Transverse colon (tissue), 4 donors: ENCODE measurements at regions not wholly inside any gene's neighbourhood (a gene's known extent, or its start where the extent isn't known, plus 50 kb on each side); places are given as distances from the start of the nearest gene placed in this dataset.

Experiments used
- DNase-seq: peaks from one replicate; pipeline ENCODE4 v3.0.0-alpha.2; 2019
- H3K27ac ChIP-seq, 4 donors: fragments of 200-600 bp; sonication (generic); 2 replicates each; pipeline ENCODE4 v1.5.1; 2016 to 2018; ENCODE audit warnings: inconsistent platforms in 4 of 4
- H3K27me3 ChIP-seq: fragments of 200-600 bp; sonication (generic); 2 replicates; pipeline ENCODE4 v1.5.1; 2017; ENCODE audit warnings: inconsistent platforms
- H3K36me3 ChIP-seq, 4 donors: fragments of 200-600 bp; sonication (generic); 2 replicates each; pipeline ENCODE4 v1.5.1; 2017 to 2019; ENCODE audit warnings: inconsistent platforms in 4 of 4
- H3K4me1 ChIP-seq, 4 donors: fragments of 200-600 bp; sonication (generic); 2 replicates each; pipeline ENCODE4 v1.5.1; 2017 to 2020; ENCODE audit warnings: inconsistent platforms in 4 of 4
- H3K4me3 ChIP-seq, 4 donors: fragments of 200-600 bp; sonication (generic); 1 replicate in 1 of 4; 2 replicates in 3 of 4; pipeline versions ENCODE4 v1.5.1 to v1.6.1; 2017 to 2019; ENCODE audit warnings: inconsistent platforms in 4 of 4
- H3K9me3 ChIP-seq, 2 donors: fragments of 200-600 bp; sonication (generic); 2 replicates each; pipeline ENCODE4 v1.5.1; 2017 to 2019; ENCODE audit warnings: inconsistent platforms in 2 of 2
- EP300 ChIP-seq: sonication (generic); formaldehyde crosslinking; IDR thresholded peaks from one replicate; pipeline ENCODE4 v1.6.1; 2017; ENCODE audit warnings: antibody characterized with exemption, low read depth
- POLR2A ChIP-seq: fragments of 450-650 bp; IDR thresholded peaks from one replicate; pipeline ENCODE4 v1.6.1; 2016; ENCODE audit warnings: antibody characterized with exemption, mild to moderate bottlenecking, moderate library complexity
- POLR2AphosphoS5 ChIP-seq, 3 donors: sonication (generic); formaldehyde crosslinking; IDR thresholded peaks; one replicate each; pipeline ENCODE4 v1.6.1; 2016; ENCODE audit warnings: antibody characterized with exemption in 3 of 3
- WGBS, 2 donors: methylation state at CpG; one replicate each; pipeline ENCODE4 v1.1.5; 2018; ENCODE audit warnings: low coverage in 1 of 2; 5-methylcytosine and 5-hydroxymethylcytosine counted together
- in situ Hi-C, 4 donors: fragments of 200-750 bp; cut with MboI; loops; one replicate each; pipeline versions ENCODE4 v1.15.0 to v1.15.1; 2017; ENCODE audit warnings: low sequenced_read_pairs in 3 of 4, low pct_ligation_motif_present in 1 of 4, low pct_unique_long_range_greater_than_20kb in 1 of 4
- intact Hi-C: fragments of 100-400 bp; cut with DNase I; formaldehyde crosslinking; loops from one replicate; pipeline ENCODE4 v1.15.1; 2023; ENCODE audit warnings: low total_unique reads
- TF ChIP-seq, protein P1 (sequence below), 5 experiments: fragments of 200-600 bp in 3 of 5; fragments of 450-650 bp in 2 of 5; sonication (generic) in 3 of 5; IDR thresholded peaks; 1 replicate in 2 of 5; 2 replicates in 3 of 5; pipeline ENCODE4 v1.5.1; 2016 to 2017; ENCODE audit warnings: antibody characterized with exemption in 5 of 5, inconsistent platforms in 3 of 5, mild to moderate bottlenecking in 2 of 5, moderate library complexity in 1 of 5

DNA sequence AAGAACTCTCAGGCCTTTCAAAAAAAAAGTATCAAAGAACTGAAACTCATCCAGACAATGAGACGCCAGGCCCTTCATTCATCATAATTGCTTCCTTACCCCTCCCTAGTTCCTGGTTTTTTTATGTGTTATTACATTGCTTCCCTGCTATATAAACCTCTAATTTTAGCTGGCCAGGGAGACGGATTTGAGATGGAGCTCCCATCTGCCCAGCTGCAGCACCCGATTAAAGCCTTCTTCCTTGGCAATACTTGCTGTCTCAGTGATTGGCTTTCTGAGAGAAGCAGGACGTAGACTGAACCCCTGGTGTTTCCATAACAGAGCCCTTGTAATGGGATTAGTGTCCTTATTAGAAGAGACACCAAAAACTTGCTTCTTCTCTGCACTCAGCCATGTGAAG is 62.4 kb downstream of the BARX1 start:
- no peaks in the 10 kb centered on the region for H3K36me3 ChIP-seq
- H3K4me1 ChIP-seq, result no peaks in the 10 kb centered on the region
- TF ChIP-seq EP300, result no peak
- TF ChIP-seq POLR2A, result no peak
- TF ChIP-seq, protein P1, sequence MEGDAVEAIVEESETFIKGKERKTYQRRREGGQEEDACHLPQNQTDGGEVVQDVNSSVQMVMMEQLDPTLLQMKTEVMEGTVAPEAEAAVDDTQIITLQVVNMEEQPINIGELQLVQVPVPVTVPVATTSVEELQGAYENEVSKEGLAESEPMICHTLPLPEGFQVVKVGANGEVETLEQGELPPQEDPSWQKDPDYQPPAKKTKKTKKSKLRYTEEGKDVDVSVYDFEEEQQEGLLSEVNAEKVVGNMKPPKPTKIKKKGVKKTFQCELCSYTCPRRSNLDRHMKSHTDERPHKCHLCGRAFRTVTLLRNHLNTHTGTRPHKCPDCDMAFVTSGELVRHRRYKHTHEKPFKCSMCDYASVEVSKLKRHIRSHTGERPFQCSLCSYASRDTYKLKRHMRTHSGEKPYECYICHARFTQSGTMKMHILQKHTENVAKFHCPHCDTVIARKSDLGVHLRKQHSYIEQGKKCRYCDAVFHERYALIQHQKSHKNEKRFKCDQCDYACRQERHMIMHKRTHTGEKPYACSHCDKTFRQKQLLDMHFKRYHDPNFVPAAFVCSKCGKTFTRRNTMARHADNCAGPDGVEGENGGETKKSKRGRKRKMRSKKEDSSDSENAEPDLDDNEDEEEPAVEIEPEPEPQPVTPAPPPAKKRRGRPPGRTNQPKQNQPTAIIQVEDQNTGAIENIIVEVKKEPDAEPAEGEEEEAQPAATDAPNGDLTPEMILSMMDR (IDR thresholded peaks at IDR 0.05), result no peak
- TF ChIP-seq POLR2AphosphoS5 (IDR thresholded peaks at IDR 0.05), result no peak
- intact Hi-C loops, result no loop called here
- WGBS, 2 donors, result 77 to 83% methylated on average over 2 to 4 of the region's 4 CpGs
- no peak overlapping the region for H3K27ac ChIP-seq
- H3K27me3 ChIP-seq, result no peaks in the 10 kb centered on the region
- in situ Hi-C loops, result no loop called here
- no peak overlapping the region for H3K4me3 ChIP-seq
- H3K9me3 ChIP-seq, result peaks cover 0 to 11% of the 10 kb centered on the region in 2 donors
- no peak for DNase-seq

DNA sequence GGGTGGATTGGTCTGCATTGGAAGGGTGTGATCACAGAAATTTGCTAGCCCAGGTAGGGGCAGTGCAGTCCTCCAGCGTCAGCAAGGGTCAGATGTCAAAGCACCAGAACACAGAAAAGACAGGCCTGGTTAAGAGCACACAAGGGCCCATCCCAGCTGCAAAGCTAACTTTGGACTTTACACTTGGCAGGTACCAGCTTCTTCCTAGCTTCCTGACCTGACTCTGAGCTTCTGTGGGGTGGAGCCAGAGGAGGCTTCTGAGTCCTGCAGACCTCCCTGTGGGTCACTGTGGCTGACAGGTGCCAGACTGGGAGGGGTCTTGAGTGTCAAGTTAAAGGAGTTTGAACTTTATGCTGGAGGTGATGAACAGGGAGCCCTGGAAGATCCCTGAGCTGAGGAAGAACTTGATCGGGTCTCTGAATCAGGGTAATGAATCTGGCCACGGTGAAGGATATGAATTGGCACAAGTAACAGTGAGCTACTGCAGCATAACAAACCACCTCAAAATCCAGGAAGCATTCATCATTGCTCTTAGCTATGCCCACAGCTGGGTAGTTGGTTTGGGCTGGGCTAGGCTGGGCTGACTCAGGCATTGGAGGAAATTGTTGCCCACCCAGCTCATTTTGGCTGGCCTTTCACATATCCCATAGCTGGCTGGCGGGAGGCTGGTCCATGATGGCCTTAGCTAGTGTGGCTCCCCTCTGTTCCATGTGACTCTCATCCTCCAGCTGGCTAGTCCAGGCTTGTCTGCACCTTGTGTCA is 63.4 kb downstream of the BARX1 start:
- 88 to 94% methylated on average over 3 to 4 of the region's 4 CpGs for WGBS, 2 donors

DNA sequence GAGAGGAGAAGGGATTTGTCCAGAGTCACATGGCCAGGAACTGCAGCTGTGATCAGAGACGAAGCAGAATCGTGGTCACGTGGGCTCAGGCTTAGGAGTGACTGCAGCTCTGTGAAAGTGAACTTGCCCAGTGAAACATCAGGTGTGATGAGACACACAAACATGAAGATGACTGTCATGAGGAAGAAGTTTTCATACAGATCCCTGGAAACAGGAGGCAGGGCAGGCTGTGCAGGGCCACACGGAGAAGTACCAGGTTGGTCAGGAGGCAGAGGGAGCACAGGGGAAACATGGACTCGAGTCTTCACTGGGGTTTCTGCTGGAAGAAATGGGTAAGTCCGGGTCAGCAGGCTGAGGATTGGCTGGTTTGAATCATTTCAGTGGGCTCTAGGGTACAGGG is 64.1 kb downstream of the BARX1 start:
- peaks cover 0 to 11% of the 10 kb centered on the region in 2 donors for H3K9me3 ChIP-seq
- TF ChIP-seq, protein P1 (IDR thresholded peaks at IDR 0.05), result no peak
- TF ChIP-seq EP300 (no peak), POLR2AphosphoS5 (IDR thresholded peaks at IDR 0.05) (no peak), POLR2A (no peak)
- in situ Hi-C loops (no loop called here), intact Hi-C loops (no loop called here)
- no peaks in the 10 kb centered on the region for H3K36me3 ChIP-seq
- H3K4me1 ChIP-seq, result no peaks in the 10 kb centered on the region
- H3K27me3 ChIP-seq, result no peaks in the 10 kb centered on the region
- WGBS, 2 donors, result 77 to 86% methylated on average over 6 of the region's 6 CpGs
- no peak for DNase-seq
- H3K27ac ChIP-seq, result no peak overlapping the region
- no peak overlapping the region for H3K4me3 ChIP-seq

More for the DNA sequence above, 63.4 kb downstream of the BARX1 start:
- H3K4me3 ChIP-seq, result no peak overlapping the region
- no peaks in the 10 kb centered on the region for H3K4me1 ChIP-seq
- H3K9me3 ChIP-seq, result peaks cover 0 to 11% of the 10 kb centered on the region in 2 donors
- DNase-seq, result peak; percentile 4
- in situ Hi-C loops (no loop called here), intact Hi-C loops (no loop called here)
- TF ChIP-seq EP300 (no peak), POLR2A (no peak), POLR2AphosphoS5 (IDR thresholded peaks at IDR 0.05) (no peak)
- TF ChIP-seq, protein P1 (IDR thresholded peaks at IDR 0.05), result no peak
- H3K27me3 ChIP-seq, result no peaks in the 10 kb centered on the region
- H3K36me3 ChIP-seq, result no peaks in the 10 kb centered on the region
- no peak overlapping the region for H3K27ac ChIP-seq

DNA sequence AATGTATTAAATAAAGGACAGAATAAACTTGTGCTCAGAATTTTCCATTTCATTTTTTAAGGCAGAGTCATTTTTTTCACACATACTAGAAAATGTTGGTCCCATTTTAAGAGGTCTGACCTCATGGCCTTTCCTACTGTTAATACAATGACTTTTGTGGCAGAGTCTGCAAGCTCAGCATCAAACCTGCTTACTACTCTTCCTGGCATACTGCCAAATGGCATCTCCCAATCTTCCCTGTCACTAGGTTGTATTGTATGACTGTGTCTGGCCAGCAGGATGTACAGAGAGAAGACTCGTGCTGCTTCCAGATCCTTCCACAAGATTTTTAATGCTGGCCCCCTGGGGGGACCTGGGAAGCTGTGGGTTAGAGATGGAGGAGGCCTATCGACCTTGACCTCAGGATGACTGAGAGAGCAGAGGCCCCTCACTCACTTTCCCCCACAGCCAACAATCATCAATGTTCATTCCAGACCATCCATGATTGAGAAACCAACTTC is 64.7 kb downstream of the BARX1 start:
- H3K4me1 ChIP-seq, result no peaks in the 10 kb centered on the region
- H3K27ac ChIP-seq, result no peak overlapping the region
- 69% methylated on average over 2 of the region's 2 CpGs; no CpG with 5 or more reads in 1 of the 2 donors for WGBS, 2 donors
- H3K4me3 ChIP-seq, result no peak overlapping the region
- peaks cover 0 to 11% of the 10 kb centered on the region in 2 donors for H3K9me3 ChIP-seq
- H3K36me3 ChIP-seq, result no peaks in the 10 kb centered on the region
- intact Hi-C loops (no loop called here), in situ Hi-C loops (no loop called here)
- H3K27me3 ChIP-seq, result no peaks in the 10 kb centered on the region
- DNase-seq, result peak; percentile 0
- TF ChIP-seq EP300, result no peak
- TF ChIP-seq, protein P1 (IDR thresholded peaks at IDR 0.05), result no peak
- no peak for TF ChIP-seq POLR2AphosphoS5 (IDR thresholded peaks at IDR 0.05)
- TF ChIP-seq POLR2A, result no peak
